HG03108 (cell line): ENCODE measurements at regions not wholly inside any gene's neighbourhood (a gene's known extent, or its start where the extent isn't known, plus 50 kb on each side); places are given as distances from the start of the nearest gene placed in this dataset.
"Not testable (repeated sequence)": the region's sequence is repeated elsewhere in the genome, so short reads cannot be mapped to it uniquely, and the experiment has no call there.

Source experiments
- ATAC-seq: cut with Tn5 transposase; IDR thresholded peaks from one replicate; pipeline ENCODE4 v1.9.1; 2021; ENCODE audit warnings: moderate library complexity; ENCODE audit not compliant: unreplicated experiment

- ATAC-seq: no peak
These were observed 372.1 kb upstream of the MEX3C start for GRCh38 chr18:51569561-51569960.

- ATAC-seq: not testable (repeated sequence)
These were observed 372.6 kb upstream of the MEX3C start for GRCh38 chr18:51570071-51570470.

- not testable (repeated sequence) for ATAC-seq
These were observed 376.4 kb upstream of the MEX3C start for GRCh38 chr18:51573886-51574285.

- no peak for ATAC-seq
These were observed 377.7 kb upstream of the MEX3C start for GRCh38 chr18:51575171-51575570.

GRCh38 chr18:51578406-51578980 lies 381.0 kb upstream of the MEX3C start:
- no peak for ATAC-seq

GRCh38 chr18:51580580-51580979 lies 383.1 kb upstream of the MEX3C start:
- no peak for ATAC-seq

GRCh38 chr18:51582551-51582950 lies 385.1 kb upstream of the MEX3C start:
- ATAC-seq: no peak

- no peak for ATAC-seq
These were observed 391.1 kb upstream of the MEX3C start for GRCh38 chr18:51588616-51589015.

GRCh38 chr18:51593931-51594330 lies 396.4 kb upstream of the MEX3C start:
- ATAC-seq: no peak

- ATAC-seq: no peak
These were observed 405.6 kb upstream of the MEX3C start for GRCh38 chr18:51603111-51603510.

- ATAC-seq: no peak
These were observed 406.1 kb upstream of the MEX3C start for GRCh38 chr18:51603551-51603950.

- no peak for ATAC-seq
These were observed 413.0 kb upstream of the MEX3C start for GRCh38 chr18:51610481-51610880.

GRCh38 chr18:51611326-51611725 lies 413.8 kb upstream of the MEX3C start:
- no peak for ATAC-seq

- no peak for ATAC-seq
These were observed 416.6 kb upstream of the MEX3C start for GRCh38 chr18:51614033-51614432.

- no peak for ATAC-seq
These were observed 417.6 kb upstream of the MEX3C start for GRCh38 chr18:51614967-51615571.

GRCh38 chr18:51617167-51617566 lies 419.7 kb upstream of the MEX3C start:
- no peak for ATAC-seq

- ATAC-seq: no peak
These were observed 420.2 kb upstream of the MEX3C start for GRCh38 chr18:51617572-51618260.

GRCh38 chr18:51619283-51619682 lies 421.8 kb upstream of the MEX3C start:
- no peak for ATAC-seq

- no peak for ATAC-seq
These were observed 423.8 kb upstream of the MEX3C start for GRCh38 chr18:51621113-51621863.

GRCh38 chr18:51621864-51622160 lies 424.3 kb upstream of the MEX3C start:
- ATAC-seq: no peak

- ATAC-seq: no peak
These were observed 425.2 kb upstream of the MEX3C start for GRCh38 chr18:51622702-51623101.

GRCh38 chr18:51623653-51624052 lies 426.2 kb upstream of the MEX3C start:
- ATAC-seq: no peak
